ENCODE measurements at regions not wholly inside any gene's neighbourhood (a gene's known extent, or its start where the extent isn't known, plus 50 kb on each side); places are given as distances from the start of the nearest gene placed in this dataset.
A peak's percentile ranks its signal among the peaks of the same experiment; 100 is the strongest.

DNA sequence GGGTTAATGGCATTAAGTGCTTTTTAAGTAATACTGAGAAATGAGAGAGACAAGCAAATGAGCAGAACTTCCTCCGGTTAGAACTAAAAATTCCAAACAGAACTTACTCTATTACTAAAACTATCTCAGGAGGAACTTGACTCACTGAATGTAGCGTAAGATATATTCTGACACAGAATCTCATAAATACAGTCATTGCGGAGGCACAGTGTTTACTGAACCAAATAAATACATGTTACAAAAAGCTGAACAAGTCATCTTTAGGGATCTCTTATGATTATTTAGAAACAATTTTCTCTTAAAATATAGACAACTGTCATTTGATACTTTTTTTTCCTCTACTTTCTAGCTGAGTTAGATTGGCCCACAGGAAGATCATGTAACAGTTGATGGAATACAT lies 283.1 kb downstream of the KLF12 start:
- H3K27me3 Mint-ChIP-seq = no peaks in the 10 kb centered on the region
- no peak overlapping the region for H3K27ac ChIP-seq (ENCODE audit: low read depth, low read length)
- intact Hi-C loops (cut with micrococcal nuclease) = no loop called here
- peaks cover 10 to 16% of the 10 kb centered on the region in 2 donors for H3K4me1 ChIP-seq (ENCODE audit: control insufficient read depth in 2 of 2, insufficient read depth in 2 of 2, low read length in 2 of 2)
- no peak overlapping the region for H3K4me3 ChIP-seq (ENCODE audit: low read length)
- peaks cover 8 to 28% (median 24%) of the 10 kb centered on the region in 5 donors for H3K36me3 Mint-ChIP-seq
- DNase-seq = no peak
- H3K9me3 ChIP-seq (ENCODE audit: control insufficient read depth in 2 of 3, low read length in 3 of 3) = no peaks in the 10 kb centered on the region
- peaks cover 6 to 48% (median 38%) of the 10 kb centered on the region in 7 donors for H3K4me1 Mint-ChIP-seq
- H3K36me3 ChIP-seq (ENCODE audit: control insufficient read depth in 2 of 3, insufficient read depth in 3 of 3, low read length in 3 of 3) = peaks cover 0 to 2% (median under 1%) of the 10 kb centered on the region in 3 experiments
- H3K27ac Mint-ChIP-seq = peak overlapping the region in 7 of 9 donors; percentile 11 to 67 (median 43)
- H3K27me3 ChIP-seq (ENCODE audit: control insufficient read depth in 2 of 2, insufficient read depth in 2 of 2, low read length in 2 of 2) = no peaks in the 10 kb centered on the region
- ATAC-seq = no peak
- no peak overlapping the region for H3K4me3 Mint-ChIP-seq
- ChIA-PET POLR2A (interaction anchor here (0.6 kb wide), 1 partner anchor 78 kb away, joined by 3 read pairs; no protein-coding TSS in a partner anchor), CTCF (interaction anchor here (0.6 to 1.4 kb wide), 2 partner anchors 9 to 1369 kb away, joined by 3 to 4 read pairs; no protein-coding TSS in a partner anchor)
- peaks cover 0 to 4% (median 0%) of the 10 kb centered on the region in 11 donors for H3K9me3 Mint-ChIP-seq

- POLR2A ChIA-PET = interaction anchor here (0.5 to 2.0 kb wide), 2 partner anchors 84 to 269 kb away, joined by 3 to 5 read pairs; no protein-coding TSS in a partner anchor
These were observed 283.9 kb downstream of the KLF12 start for GRCh38 chr13:73850104-73850873.

GRCh38 chr13:73849292-73849691 lies 284.9 kb downstream of the KLF12 start:
- Histone ChIP-seq H3K27me3 (ENCODE audit: control insufficient read depth in 2 of 2, insufficient read depth in 2 of 2, low read length in 2 of 2) (no peaks in the 10 kb centered on the region), H3K4me3 (ENCODE audit: low read length) (no peak overlapping the region), H3K36me3 (ENCODE audit: control insufficient read depth in 2 of 3, insufficient read depth in 3 of 3, low read length in 3 of 3) (peaks cover 4 to 10% (median 8%) of the 10 kb centered on the region in 3 experiments), H3K4me1 (ENCODE audit: control insufficient read depth in 2 of 2, insufficient read depth in 2 of 2, low read length in 2 of 2) (peaks cover 10 to 16% of the 10 kb centered on the region in 2 donors), H3K9me3 (ENCODE audit: control insufficient read depth in 2 of 3, low read length in 3 of 3) (no peaks in the 10 kb centered on the region), H3K27ac (ENCODE audit: low read depth, low read length) (no peak overlapping the region)
- ChIA-PET POLR2A (interaction anchor here (0.9 to 2.0 kb wide), 2 partner anchors 83 to 108 kb away, joined by 3 to 5 read pairs; no protein-coding TSS in a partner anchor), CTCF (interaction anchor here (0.7 to 2.4 kb wide), 6 partner anchors 13 to 830 kb away, joined by 3 to 13 read pairs (median 7); no protein-coding TSS in a partner anchor)
- H3K36me3 Mint-ChIP-seq = peaks cover 7 to 26% (median 23%) of the 10 kb centered on the region in 5 donors
- peak overlapping the region in 6 of 9 donors; percentile 3 to 86 (median 64) for H3K27ac Mint-ChIP-seq
- H3K4me3 Mint-ChIP-seq = peak overlapping the region in 4 of 10 donors; percentile 6 to 65 (median 47)
- DNase-seq = peak in 4 of 9 donors; percentile 8 to 30 (median 21)
- H3K27me3 Mint-ChIP-seq = no peaks in the 10 kb centered on the region
- peaks cover 0 to 4% (median 0%) of the 10 kb centered on the region in 11 donors for H3K9me3 Mint-ChIP-seq
- ATAC-seq = no peak
- H3K4me1 Mint-ChIP-seq = peaks cover 6 to 64% (median 51%) of the 10 kb centered on the region in 7 donors
- intact Hi-C loops (cut with micrococcal nuclease) = loop anchor here (1.0 to 2.0 kb wide), 2 partner anchors 14 to 438 kb away; no protein-coding TSS in a partner anchor

More at GRCh38 chr13:73850104-73850873, 283.9 kb downstream of the KLF12 start:
- peaks cover 0 to 6% (median 0%) of the 10 kb centered on the region in 11 donors for H3K9me3 Mint-ChIP-seq
- peak overlapping the region in 4 of 9 donors; percentile 33 to 67 (median 46) for H3K27ac Mint-ChIP-seq
- H3K27ac ChIP-seq (ENCODE audit: low read depth, low read length) = no peak overlapping the region
- H3K36me3 ChIP-seq (ENCODE audit: control insufficient read depth in 2 of 3, insufficient read depth in 3 of 3, low read length in 3 of 3) = peaks cover 0 to 10% (median 8%) of the 10 kb centered on the region in 3 experiments
- H3K36me3 Mint-ChIP-seq = peaks cover 9 to 26% (median 21%) of the 10 kb centered on the region in 5 donors
- no peaks in the 10 kb centered on the region for H3K27me3 Mint-ChIP-seq
- no peak for DNase-seq
- no peak for ATAC-seq
- no peaks in the 10 kb centered on the region for H3K9me3 ChIP-seq (ENCODE audit: control insufficient read depth in 2 of 3, low read length in 3 of 3)
- intact Hi-C loops (cut with micrococcal nuclease) = no loop called here
- H3K4me1 ChIP-seq (ENCODE audit: control insufficient read depth in 2 of 2, insufficient read depth in 2 of 2, low read length in 2 of 2) = peaks cover 10 to 16% of the 10 kb centered on the region in 2 donors
- CTCF ChIA-PET = interaction anchor here (0.7 to 2.4 kb wide), 3 partner anchors 10 to 934 kb away, joined by 3 to 13 read pairs (median 4); no protein-coding TSS in a partner anchor
- peak overlapping the region in 1 of 10 donors; percentile 21 for H3K4me3 Mint-ChIP-seq
- no peaks in the 10 kb centered on the region for H3K27me3 ChIP-seq (ENCODE audit: control insufficient read depth in 2 of 2, insufficient read depth in 2 of 2, low read length in 2 of 2)
- H3K4me1 Mint-ChIP-seq = peaks cover 6 to 55% (median 44%) of the 10 kb centered on the region in 7 donors
- H3K4me3 ChIP-seq (ENCODE audit: low read length) = no peak overlapping the region

DNA sequence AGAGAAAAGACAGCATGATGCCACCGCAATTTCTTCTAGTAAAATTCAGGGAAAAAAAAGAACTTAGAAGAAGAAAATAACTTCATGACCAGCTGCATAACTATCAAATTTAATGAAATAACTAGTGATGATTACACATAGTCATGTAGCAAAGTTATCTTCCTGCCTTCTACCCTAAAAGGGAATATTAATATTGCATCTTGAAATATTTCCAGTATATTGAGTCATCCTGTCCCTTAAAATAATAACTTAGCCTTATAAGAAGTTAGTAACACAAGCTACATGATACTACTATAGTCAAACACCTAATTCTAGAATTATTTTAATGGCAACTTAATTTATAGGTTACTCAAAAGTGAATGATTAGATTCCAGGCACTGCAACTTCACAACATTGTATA lies 289.2 kb downstream of the KLF12 start:
- peak overlapping the region in 3 of 9 donors; percentile 4 to 45 (median 40) for H3K27ac Mint-ChIP-seq
- Histone ChIP-seq H3K4me1 (ENCODE audit: control insufficient read depth in 2 of 2, insufficient read depth in 2 of 2, low read length in 2 of 2) (peaks cover 10 to 13% of the 10 kb centered on the region in 2 donors), H3K27me3 (ENCODE audit: control insufficient read depth in 2 of 2, insufficient read depth in 2 of 2, low read length in 2 of 2) (no peaks in the 10 kb centered on the region), H3K4me3 (ENCODE audit: low read length) (no peak overlapping the region), H3K9me3 (ENCODE audit: control insufficient read depth in 2 of 3, low read length in 3 of 3) (no peaks in the 10 kb centered on the region), H3K36me3 (ENCODE audit: control insufficient read depth in 2 of 3, insufficient read depth in 3 of 3, low read length in 3 of 3) (peaks cover 5 to 18% (median 8%) of the 10 kb centered on the region in 3 experiments), H3K27ac (ENCODE audit: low read depth, low read length) (no peak overlapping the region)
- intact Hi-C loops (cut with micrococcal nuclease) = loop anchor here in 1 of 2 donors (2.0 kb wide), 1 partner anchor 18 kb away; no protein-coding TSS in a partner anchor
- H3K9me3 Mint-ChIP-seq = peaks cover 0 to 4% (median 0%) of the 10 kb centered on the region in 11 donors
- no peaks in the 10 kb centered on the region for H3K27me3 Mint-ChIP-seq
- CTCF ChIA-PET = no interaction called here
- H3K4me1 Mint-ChIP-seq = peaks cover 6 to 66% (median 55%) of the 10 kb centered on the region in 7 donors
- POLR2A ChIA-PET = no interaction called here
- H3K4me3 Mint-ChIP-seq = no peak overlapping the region
- DNase-seq (no peak), ATAC-seq (no peak)
- peaks cover 9 to 39% (median 28%) of the 10 kb centered on the region in 5 donors for H3K36me3 Mint-ChIP-seq

DNA sequence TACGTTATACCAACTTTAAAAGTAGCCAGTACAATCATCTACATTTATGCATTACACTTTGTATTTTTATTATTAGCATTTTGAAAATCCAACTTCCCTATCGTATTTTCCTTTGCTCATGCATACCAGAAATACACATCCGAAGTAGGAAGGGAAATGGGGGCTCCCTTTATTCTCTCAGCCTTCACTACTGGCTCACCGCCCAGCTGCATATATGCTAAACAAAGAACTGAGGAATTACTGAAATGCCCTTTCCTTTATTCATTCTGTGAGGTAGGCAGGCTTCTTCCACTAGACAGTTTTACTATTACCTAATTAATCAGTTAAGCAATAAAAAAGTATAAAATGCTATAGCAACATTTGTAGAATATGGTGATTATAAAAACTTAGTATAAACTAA lies 291.6 kb downstream of the KLF12 start:
- Mint-ChIP-seq H3K4me1 (peaks cover 0 to 62% (median 57%) of the 10 kb centered on the region in 7 donors), H3K9me3 (peaks cover 0 to 4% (median 0%) of the 10 kb centered on the region in 11 donors), H3K4me3 (no peak overlapping the region), H3K27ac (peak overlapping the region in 1 of 9 donors; percentile 72), H3K36me3 (peaks cover 9 to 44% (median 31%) of the 10 kb centered on the region in 5 donors), H3K27me3 (no peaks in the 10 kb centered on the region)
- H3K36me3 ChIP-seq (ENCODE audit: control insufficient read depth in 2 of 3, insufficient read depth in 3 of 3, low read length in 3 of 3) = peaks cover 5 to 18% (median 8%) of the 10 kb centered on the region in 3 experiments
- peaks cover 0 to 16% of the 10 kb centered on the region in 2 donors for H3K4me1 ChIP-seq (ENCODE audit: control insufficient read depth in 2 of 2, insufficient read depth in 2 of 2, low read length in 2 of 2)
- H3K4me3 ChIP-seq (ENCODE audit: low read length) = no peak overlapping the region
- H3K9me3 ChIP-seq (ENCODE audit: control insufficient read depth in 2 of 3, low read length in 3 of 3) = no peaks in the 10 kb centered on the region
- POLR2A ChIA-PET = no interaction called here
- H3K27ac ChIP-seq (ENCODE audit: low read depth, low read length) = no peak overlapping the region
- CTCF ChIA-PET = no interaction called here
- H3K27me3 ChIP-seq (ENCODE audit: control insufficient read depth in 2 of 2, insufficient read depth in 2 of 2, low read length in 2 of 2) = no peaks in the 10 kb centered on the region
- ATAC-seq = no peak
- intact Hi-C loops (cut with micrococcal nuclease) = no loop called here
- no peak for DNase-seq

DNA sequence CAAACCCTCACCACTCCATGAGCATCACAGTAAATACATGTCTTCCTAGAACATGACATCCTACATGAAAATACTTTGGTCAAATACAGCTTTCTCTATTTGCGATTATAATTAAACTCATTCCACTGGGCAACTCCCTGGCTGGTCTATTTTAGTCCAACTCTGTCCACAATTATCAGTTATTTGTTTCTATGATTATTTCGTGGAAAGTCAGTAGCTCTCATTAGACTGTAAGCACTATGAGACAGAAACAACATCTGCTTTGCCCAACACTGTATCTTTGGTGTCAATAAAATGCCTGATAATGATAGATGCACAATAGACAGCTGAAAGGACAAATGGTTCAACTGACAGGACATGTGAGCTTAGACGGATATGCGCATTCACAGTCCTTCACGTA lies 292.0 kb downstream of the KLF12 start:
- H3K36me3 Mint-ChIP-seq = peaks cover 9 to 44% (median 31%) of the 10 kb centered on the region in 5 donors
- CTCF ChIA-PET = no interaction called here
- POLR2A ChIA-PET = no interaction called here

More for the DNA sequence above, 292.0 kb downstream of the KLF12 start:
- peaks cover 5 to 18% (median 8%) of the 10 kb centered on the region in 3 experiments for H3K36me3 ChIP-seq (ENCODE audit: control insufficient read depth in 2 of 3, insufficient read depth in 3 of 3, low read length in 3 of 3)
- H3K4me1 Mint-ChIP-seq = peaks cover 0 to 66% (median 61%) of the 10 kb centered on the region in 7 donors
- H3K27ac Mint-ChIP-seq = peak overlapping the region in 2 of 9 donors; percentile 24 to 72
- H3K27me3 Mint-ChIP-seq = no peaks in the 10 kb centered on the region
- H3K9me3 Mint-ChIP-seq = peaks cover 0 to 4% (median 0%) of the 10 kb centered on the region in 11 donors
- no peak overlapping the region for H3K4me3 ChIP-seq (ENCODE audit: low read length)
- no peak overlapping the region for H3K4me3 Mint-ChIP-seq
- no peak for DNase-seq
- intact Hi-C loops (cut with micrococcal nuclease) = no loop called here
- H3K4me1 ChIP-seq (ENCODE audit: control insufficient read depth in 2 of 2, insufficient read depth in 2 of 2, low read length in 2 of 2) = peaks cover 0 to 16% of the 10 kb centered on the region in 2 donors
- no peak overlapping the region for H3K27ac ChIP-seq (ENCODE audit: low read depth, low read length)
- H3K9me3 ChIP-seq (ENCODE audit: control insufficient read depth in 2 of 3, low read length in 3 of 3) = no peaks in the 10 kb centered on the region
- no peak for ATAC-seq
- H3K27me3 ChIP-seq (ENCODE audit: control insufficient read depth in 2 of 2, insufficient read depth in 2 of 2, low read length in 2 of 2) = no peaks in the 10 kb centered on the region

Measured in naive thymus-derived CD4-positive, alpha-beta T cell (primary cell).